NCI-H146 treated with DMSO at 0.1 percent for 48 hours (cell line): ENCODE measurements at regions not wholly inside any gene's neighbourhood (a gene's known extent, or its start where the extent isn't known, plus 50 kb on each side); places are given as distances from the start of the nearest gene placed in this dataset.

Source experiments
- DNase-seq: peaks from one replicate; lab custom pipeline; 2025; ENCODE audit not compliant: unreplicated experiment; lab: John Stamatoyannopoulos, UW

GRCh38 chr20:52867305-52867704 is 104.9 kb upstream of the TSHZ2 start:
- DNase-seq, result no peak

DNA sequence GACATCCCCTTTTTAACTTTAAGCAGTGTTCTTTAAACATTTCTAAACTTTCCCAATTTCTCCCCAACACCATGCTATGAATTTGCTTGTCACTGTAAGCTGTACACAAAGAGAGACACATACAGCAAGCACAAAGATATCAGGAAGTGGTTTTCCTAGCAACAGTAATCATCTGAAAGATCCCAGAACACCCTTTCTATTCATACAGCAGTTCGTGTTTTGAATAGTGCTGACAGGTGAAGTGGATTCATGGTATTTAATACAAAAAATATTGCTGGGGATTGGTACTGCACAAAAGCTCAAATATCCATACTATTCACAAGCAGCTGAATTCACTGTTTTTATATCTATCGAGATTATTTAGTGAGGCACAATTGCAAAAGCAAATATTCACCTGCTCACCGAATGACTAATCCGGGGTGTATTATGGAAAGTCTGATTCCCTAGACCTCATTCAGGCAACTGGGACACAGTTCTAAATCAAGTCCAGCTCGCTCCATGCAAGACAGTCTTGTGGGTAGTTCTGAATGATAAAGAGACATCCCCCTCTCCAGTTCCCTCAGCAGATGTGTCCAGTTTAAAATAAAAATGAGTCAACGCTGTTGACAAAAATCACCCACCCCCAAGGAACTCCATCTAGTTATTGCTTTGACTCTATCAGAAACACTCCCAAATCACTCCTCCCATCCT is 107.1 kb upstream of the TSHZ2 start:
- DNase-seq, result no peak

DNA sequence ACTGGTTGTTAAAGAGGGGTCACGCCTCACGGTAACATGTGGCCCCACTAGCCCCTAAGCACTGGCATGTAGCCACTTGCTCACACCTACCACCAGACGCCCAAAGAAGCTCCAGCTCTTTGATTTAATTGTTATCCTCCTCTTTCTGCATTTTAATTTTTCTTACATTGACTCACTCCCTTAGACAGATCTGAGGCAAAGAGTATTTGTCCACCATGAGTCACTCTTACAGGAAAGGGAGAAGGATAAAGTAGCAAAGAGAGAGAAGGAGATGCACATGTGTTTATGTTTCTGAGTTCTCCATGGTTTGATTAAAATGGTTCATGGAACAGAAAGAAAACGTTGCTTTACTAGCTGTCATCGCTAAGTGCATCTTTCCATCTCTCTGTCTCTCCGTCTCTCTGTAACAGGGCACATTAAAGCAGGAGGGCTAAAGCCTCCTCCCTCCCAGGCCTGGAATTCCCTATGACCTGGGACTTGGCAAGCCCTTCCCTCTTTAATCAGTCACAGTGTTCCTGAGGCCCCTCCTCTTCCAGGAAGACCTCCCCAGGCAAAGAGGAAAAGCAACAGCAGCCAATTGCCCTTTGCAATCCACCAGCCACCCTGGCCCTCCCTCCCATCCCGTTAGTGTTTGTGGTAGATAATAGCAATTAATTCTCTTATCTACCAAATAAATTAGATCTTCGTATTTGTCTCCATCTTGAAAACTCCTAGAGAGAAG is 112.8 kb upstream of the TSHZ2 start:
- no peak for DNase-seq

GRCh38 chr20:52852714-52853113 is 119.4 kb upstream of the TSHZ2 start:
- DNase-seq, result no peak

DNA sequence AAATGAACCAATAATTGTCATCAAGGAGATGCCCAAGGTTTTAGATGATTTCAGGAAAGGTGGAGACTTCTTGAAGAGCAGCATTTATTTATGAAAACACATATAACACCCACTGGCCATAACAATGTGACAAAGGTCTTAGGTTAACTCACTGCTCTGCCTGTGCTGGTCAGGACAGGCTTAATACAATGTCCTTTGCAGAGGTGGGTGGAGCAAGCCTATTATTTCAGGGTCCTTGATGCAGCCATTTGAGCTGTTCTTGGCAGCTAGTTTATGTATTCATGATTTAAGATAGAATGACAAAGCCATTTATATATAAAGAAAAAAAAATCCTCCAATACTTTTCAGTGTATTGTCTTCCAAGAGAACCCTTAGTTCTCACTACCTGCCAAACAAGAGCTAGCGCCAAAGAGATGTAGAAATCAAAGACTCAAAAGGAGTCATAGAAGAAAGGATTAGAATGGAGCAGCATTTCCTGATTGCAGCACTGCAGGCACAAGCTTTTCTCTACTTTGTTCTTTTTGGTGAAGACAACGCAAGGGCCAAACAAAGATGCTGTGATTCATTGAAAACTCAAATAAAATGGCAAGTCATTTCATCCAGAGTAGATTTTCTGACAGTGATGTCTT is 124.3 kb upstream of the TSHZ2 start:
- no peak for DNase-seq

DNA sequence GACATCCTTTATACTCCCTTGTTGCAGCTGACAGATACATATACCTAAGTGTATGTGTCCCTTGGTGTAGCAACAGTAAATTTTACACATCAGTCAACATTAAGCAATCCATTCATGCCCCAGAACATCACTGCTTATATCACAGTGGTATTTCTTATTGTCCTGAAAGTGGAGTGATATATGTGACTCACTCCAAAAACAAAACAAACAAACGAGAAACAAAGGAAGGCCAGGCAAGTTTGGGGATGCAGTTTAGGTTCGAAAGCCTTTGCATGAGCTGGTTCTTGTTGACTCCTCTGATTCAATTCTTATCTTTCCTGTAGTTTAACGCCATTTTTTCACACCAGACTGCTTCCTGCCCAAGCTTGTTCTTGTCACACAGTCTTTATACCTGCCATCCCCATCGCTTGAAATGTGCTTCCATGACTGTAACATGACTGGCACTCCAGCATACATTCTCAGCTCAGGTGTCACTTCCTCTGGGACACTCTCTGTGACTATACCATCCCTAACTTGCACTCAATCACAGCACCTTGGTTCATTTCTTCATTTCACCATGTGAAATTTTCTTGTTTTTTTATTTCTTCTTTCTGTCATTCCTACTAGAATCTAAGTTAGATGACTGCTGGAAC is 125.0 kb upstream of the TSHZ2 start:
- DNase-seq, result no peak

DNA sequence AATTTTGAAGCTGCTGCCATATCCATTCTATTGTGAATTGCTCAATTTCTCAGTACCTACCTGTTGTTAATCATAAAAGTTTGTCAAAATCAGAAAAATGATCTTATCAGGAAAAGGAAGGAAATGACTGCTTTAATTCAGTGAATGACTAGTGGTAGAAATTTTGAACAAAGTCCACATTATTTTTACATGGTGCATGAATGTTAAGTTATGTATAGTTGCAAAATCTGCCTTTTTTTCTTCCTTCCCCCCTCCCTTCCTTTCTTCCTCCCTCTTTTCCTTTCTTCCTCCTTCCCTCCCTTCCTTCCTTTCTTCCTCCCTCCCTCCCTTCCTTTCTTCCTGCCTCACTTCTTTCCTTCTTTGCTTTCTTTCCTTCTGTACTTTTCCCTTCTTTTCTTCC is 127.1 kb upstream of the TSHZ2 start:
- DNase-seq, result no peak

DNA sequence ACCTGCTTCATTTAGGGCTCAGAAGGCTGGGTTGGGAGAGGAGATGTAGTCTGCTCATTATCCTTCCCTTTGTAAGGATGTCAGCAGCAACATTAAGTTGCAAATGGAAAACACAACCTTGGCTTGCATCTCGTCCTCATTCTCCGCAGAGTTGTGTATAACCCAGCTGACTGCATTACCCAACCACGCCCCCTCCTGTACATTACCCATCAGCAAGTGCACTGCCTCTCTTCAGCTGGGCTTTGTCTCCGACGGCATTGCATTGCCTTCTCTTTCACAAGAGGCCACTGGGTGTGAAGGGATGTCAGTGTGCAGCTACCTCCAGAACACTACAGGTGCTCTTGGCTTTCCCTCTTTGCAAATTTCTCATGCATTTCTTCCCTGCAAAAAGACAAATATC is 128.7 kb upstream of the TSHZ2 start:
- DNase-seq, result no peak

GRCh38 chr20:52841003-52841402 is 131.2 kb upstream of the TSHZ2 start:
- DNase-seq, result no peak

GRCh38 chr20:52840041-52840440 is 132.1 kb upstream of the TSHZ2 start:
- no peak for DNase-seq

DNA sequence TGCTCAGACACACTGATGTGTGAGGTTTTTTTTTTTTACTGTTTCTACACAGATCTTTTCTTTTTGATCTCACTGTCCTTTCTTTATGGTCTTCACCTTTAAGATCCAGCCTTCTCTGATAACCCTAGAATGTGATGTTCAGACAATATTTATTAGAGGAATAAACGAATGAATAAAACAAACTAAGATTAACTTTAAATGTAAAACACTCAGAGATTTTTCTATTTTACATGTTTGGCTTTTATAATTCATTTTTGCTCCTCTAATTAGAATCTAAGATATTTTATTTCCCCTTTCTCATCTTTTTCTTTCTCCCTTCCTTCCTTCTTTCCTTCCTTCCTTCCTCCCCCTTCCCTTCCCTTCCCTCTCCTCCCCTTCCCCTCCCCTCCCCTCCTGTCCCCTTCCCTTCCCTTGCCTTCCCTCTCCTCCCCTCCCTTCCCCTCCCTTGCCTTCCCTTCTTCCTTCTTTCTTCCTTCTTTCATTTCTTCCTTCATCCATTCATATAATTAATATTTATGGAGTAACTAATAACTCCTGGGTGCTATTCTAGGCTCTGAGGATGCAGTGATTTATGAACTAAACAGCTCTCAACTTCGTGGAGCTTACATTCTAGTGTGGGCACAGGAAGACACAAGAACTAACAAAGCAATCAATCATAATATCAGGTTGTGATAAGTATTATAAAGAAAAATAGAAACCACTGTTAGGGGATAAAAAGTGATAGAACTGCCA is 133.5 kb upstream of the TSHZ2 start:
- no peak for DNase-seq

GRCh38 chr20:52837378-52837777 is 134.8 kb upstream of the TSHZ2 start:
- no peak for DNase-seq

DNA sequence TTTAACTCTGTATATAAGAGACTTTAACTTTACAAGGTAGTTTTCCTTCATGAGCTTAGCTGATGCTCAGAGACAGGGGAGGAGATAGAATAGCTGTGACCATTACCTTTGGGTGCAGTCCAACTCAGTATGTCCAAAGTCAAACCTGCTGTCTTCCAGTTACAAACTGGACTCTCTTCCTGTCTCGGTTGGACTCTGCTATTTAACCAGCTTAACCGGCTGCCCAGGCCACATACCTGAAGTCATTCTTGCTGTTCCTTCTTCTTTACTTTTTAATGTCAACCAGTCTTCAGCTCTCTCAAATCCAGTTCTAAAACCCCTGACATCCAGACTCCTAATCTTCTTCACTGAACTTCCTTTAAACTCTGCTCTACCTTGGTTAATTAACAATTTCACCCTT is 138.3 kb upstream of the TSHZ2 start:
- DNase-seq, result no peak

- DNase-seq, result no peak
Observed at GRCh38 chr20:52832151-52832774, 139.9 kb upstream of the TSHZ2 start.

- DNase-seq, result no peak
Observed at GRCh38 chr20:52830598-52830997, 141.6 kb upstream of the TSHZ2 start.

DNA sequence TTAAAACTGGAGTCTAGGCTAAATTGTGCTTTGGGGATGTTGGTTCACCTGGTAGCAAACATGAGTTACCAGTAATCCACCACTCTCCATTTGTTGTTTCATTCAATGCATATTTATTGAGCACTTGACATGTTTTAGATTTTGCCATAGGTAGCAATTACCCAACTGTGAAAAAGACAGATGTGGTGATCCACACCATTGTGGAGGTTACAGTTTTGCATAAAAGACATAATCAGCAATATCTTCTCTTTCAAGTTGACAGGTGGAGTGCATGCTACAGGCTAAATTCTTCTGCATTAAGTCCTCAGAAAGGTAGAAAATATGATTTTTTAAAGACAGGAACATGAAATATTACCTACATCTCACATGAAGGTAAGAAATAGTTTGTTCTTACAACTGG is 143.0 kb upstream of the TSHZ2 start:
- DNase-seq, result no peak

DNA sequence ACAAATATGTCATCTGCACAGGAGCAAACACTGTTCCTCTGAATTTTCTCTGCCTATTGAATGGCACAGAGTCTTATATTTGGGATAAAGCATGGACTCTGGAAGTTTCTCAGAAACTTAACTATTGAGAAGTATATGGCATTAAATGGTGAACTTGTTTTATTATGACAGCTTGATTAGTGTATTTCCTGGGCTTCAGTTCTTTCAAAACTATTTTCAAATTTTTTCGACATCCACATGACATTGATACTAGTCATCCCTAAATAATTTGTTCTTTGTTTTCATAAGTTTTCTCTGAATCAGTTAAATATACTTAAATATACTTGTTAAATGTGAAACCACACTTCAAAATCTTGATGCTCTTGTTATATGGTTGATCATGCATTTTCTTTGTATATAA is 144.0 kb upstream of the TSHZ2 start:
- DNase-seq, result no peak

- no peak for DNase-seq
Observed at GRCh38 chr20:52826722-52827121, 145.4 kb upstream of the TSHZ2 start.

DNA sequence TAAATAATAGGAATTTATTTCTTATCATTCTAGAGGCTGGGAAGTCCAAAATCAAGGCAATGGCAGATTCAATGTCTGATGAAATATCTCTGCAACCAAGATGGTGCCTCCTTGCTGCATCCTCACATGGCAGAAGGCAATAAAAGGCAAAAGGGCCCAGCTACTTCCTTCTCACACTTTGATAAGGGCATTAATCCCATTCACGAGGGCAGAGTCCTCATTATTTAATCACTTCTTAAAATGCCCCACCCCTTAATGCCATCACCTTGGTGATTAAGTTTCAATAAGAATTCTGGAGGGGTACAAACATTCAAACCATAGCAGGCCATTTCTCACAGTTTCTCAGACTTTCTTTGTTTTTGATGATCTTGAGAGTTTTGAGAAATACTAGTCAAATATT is 145.8 kb upstream of the TSHZ2 start:
- DNase-seq, result no peak

- DNase-seq, result no peak
Observed at GRCh38 chr20:52824494-52825216, 147.5 kb upstream of the TSHZ2 start.
